ENCODE measurements at regions not wholly inside any gene's neighbourhood (a gene's known extent, or its start where the extent isn't known, plus 50 kb on each side); places are given as distances from the start of the nearest gene placed in this dataset.
A peak's percentile ranks its signal among the peaks of the same experiment; 100 is the strongest.

- ATAC-seq = no peak
- intact Hi-C loops (cut with DNase I) = no loop called here
- DNase-seq = no peak
Observed at GRCh38 chr12:14153803-14154202, 172.4 kb upstream of the GRIN2B start.

DNA sequence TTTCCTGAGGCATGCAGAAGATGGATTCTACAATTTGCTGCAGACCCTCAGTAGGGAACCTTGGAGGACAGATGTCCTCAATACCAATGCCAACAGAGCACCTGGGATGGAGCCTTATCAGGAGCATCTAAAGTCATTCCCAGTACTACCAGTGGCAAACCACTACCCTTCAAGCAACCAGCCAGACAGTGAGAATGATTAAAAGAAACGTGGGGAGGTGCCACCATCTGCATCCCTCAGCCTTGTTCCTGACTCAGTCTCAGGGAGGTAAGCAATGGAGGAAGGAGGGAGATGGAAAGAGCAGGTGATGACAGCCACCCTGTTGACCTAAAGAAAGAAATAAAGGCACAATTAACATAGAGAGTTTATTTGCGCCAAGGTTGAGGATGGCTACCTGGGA is 175.2 kb upstream of the GRIN2B start:
- Histone ChIP-seq H3K9me3 (no peaks in the 10 kb centered on the region), H3K4me1 (no peaks in the 10 kb centered on the region), H3K4me3 (no peak overlapping the region), H3K27me3 (no peaks in the 10 kb centered on the region), H3K36me3 (no peaks in the 10 kb centered on the region), H3K27ac (no peak overlapping the region)
- TF ChIP-seq, protein P1, sequence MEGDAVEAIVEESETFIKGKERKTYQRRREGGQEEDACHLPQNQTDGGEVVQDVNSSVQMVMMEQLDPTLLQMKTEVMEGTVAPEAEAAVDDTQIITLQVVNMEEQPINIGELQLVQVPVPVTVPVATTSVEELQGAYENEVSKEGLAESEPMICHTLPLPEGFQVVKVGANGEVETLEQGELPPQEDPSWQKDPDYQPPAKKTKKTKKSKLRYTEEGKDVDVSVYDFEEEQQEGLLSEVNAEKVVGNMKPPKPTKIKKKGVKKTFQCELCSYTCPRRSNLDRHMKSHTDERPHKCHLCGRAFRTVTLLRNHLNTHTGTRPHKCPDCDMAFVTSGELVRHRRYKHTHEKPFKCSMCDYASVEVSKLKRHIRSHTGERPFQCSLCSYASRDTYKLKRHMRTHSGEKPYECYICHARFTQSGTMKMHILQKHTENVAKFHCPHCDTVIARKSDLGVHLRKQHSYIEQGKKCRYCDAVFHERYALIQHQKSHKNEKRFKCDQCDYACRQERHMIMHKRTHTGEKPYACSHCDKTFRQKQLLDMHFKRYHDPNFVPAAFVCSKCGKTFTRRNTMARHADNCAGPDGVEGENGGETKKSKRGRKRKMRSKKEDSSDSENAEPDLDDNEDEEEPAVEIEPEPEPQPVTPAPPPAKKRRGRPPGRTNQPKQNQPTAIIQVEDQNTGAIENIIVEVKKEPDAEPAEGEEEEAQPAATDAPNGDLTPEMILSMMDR (IDR thresholded peaks at IDR 0.05) = no peak
- DNase-seq (no peak), ATAC-seq (no peak)
- intact Hi-C loops (cut with DNase I) = no loop called here

More at GRCh38 chr12:14153803-14154202, 172.4 kb upstream of the GRIN2B start:
- Histone ChIP-seq H3K4me1 (no peaks in the 10 kb centered on the region), H3K27ac (no peak overlapping the region), H3K4me3 (no peak overlapping the region), H3K27me3 (no peaks in the 10 kb centered on the region), H3K9me3 (no peaks in the 10 kb centered on the region), H3K36me3 (no peaks in the 10 kb centered on the region)
- TF ChIP-seq, protein P1 (IDR thresholded peaks at IDR 0.05) = no peak

DNA sequence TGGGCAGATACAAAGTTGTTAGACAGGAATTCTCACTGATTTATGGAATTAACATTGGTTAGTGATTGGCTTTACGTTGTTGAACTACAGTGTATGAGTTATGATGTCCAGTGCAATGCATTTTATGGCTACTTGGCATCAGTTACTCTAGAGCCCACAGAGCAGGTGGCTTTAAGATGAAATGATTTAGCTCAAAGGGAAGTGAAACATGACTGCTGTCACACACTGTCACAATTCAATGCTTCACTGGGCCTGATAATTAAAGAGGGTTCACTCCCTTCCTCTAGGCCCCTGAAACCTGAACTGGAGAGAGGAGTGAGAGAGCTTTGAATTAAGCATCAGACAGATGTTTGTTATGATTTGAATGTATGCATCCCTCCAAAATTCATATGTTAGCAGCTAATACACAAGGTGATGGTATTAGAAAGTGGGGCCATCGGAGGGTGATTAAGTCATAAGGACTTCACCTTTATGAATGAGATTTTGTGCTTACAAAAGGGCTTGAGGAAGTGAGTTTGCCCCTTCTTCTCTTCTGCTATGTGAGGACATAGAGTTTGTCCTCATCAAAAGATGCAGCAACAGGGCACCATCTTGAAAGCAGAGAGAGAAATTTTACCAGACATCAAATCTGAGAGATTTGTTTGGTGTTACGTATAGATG is 175.8 kb upstream of the GRIN2B start:
- TF ChIP-seq, protein P1 (IDR thresholded peaks at IDR 0.05) = no peak
- H3K36me3 ChIP-seq = no peaks in the 10 kb centered on the region
- DNase-seq (no peak), ATAC-seq (no peak)
- no peaks in the 10 kb centered on the region for H3K4me1 ChIP-seq
- no peak overlapping the region for H3K4me3 ChIP-seq
- no peaks in the 10 kb centered on the region for H3K27me3 ChIP-seq
- intact Hi-C loops (cut with DNase I) = no loop called here
- no peaks in the 10 kb centered on the region for H3K9me3 ChIP-seq
- H3K27ac ChIP-seq = no peak overlapping the region

GRCh38 chr12:14164266-14164665 is 182.9 kb upstream of the GRIN2B start:
- H3K36me3 ChIP-seq = no peaks in the 10 kb centered on the region
- no peaks in the 10 kb centered on the region for H3K27me3 ChIP-seq
- H3K4me1 ChIP-seq = no peaks in the 10 kb centered on the region
- no peak overlapping the region for H3K4me3 ChIP-seq
- ATAC-seq (no peak), DNase-seq (no peak)
- H3K27ac ChIP-seq = no peak overlapping the region
- TF ChIP-seq, protein P1 (IDR thresholded peaks at IDR 0.05) = no peak
- intact Hi-C loops (cut with DNase I) = no loop called here
- H3K9me3 ChIP-seq = no peaks in the 10 kb centered on the region

DNA sequence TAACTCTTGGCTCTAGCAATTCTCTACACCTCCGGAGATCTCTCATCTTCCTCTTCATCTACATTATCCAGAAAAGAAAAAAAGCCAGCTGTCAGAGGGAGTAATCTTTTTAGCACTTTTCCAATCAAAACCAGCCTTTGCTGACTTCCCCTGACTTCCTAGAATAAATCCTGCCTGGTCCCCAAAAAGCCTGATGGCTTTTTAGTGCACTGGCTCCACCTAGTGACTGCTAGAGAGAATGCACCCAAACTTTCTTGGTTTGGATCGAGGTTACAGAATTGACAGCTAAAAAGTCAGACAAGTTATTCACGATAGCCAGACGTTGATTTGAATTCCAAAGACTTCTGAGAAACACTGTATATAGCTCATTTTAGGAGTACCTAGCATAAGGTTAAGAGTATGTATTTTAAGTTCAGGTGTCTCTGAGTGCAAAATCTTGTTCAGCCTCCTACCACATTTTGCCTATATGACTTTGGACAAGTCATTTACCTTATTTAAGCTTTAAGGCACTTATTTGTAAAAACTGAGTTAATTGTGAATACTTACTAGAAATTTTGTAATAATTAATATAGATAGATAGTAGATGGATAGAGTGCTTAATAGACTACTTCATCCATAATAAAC is 185.7 kb upstream of the GRIN2B start:
- Histone ChIP-seq H3K4me3 (no peak overlapping the region), H3K27me3 (no peaks in the 10 kb centered on the region), H3K4me1 (no peaks in the 10 kb centered on the region), H3K36me3 (no peaks in the 10 kb centered on the region), H3K9me3 (no peaks in the 10 kb centered on the region), H3K27ac (no peak overlapping the region)
- ATAC-seq = peak; percentile 81
- DNase-seq = no peak
- intact Hi-C loops (cut with DNase I) = no loop called here
- TF ChIP-seq, protein P1 (IDR thresholded peaks at IDR 0.05) = peak; percentile 93
